Caco-2 (cell line): ENCODE measurements at regions not wholly inside any gene's neighbourhood (a gene's known extent, or its start where the extent isn't known, plus 50 kb on each side); places are given as distances from the start of the nearest gene placed in this dataset.

Source experiments
- BruUV-seq: library from RNA; stranded (reverse); fragments of 400-500 nt; replicated peaks from 2 replicates; lab custom pipeline; 2021; lab: Mats Ljungman, UMichigan
- CTCF ChIA-PET: fragments of 300-600 bp; sonication (Branson Sonifier 250); formaldehyde crosslinking; loops from one replicate; lab custom pipeline; 2022; ENCODE audit warnings: antibody characterized with exemption; lab: Charles Lee
- POLR2A ChIA-PET: fragments of 300-600 bp; sonication (Branson Sonifier 250); formaldehyde crosslinking; loops from one replicate; lab custom pipeline; 2022; ENCODE audit warnings: antibody characterized with exemption; lab: Charles Lee
- DNase-seq, 2 experiments: peaks; one replicate each; pipeline versions ENCODE4 v3.0.0 to v3.0.0-alpha.2; 2020 to 2022
- H3K27me3 ChIP-seq: replicated peaks from 2 replicates; pipeline ENCODE4 v1.6.0; 2011; ENCODE audit warnings: low read length; ENCODE audit not compliant: control insufficient read depth, insufficient read depth
- H3K36me3 ChIP-seq: 2 replicates; pipeline ENCODE4 v1.5.1; 2011; ENCODE audit warnings: low read length; ENCODE audit not compliant: control insufficient read depth, insufficient read depth
- H3K4me1 ChIP-seq: fragments of 250-450 bp; sonication (Bioruptor Pico); 2 replicates; pipeline ENCODE4 v1.5.1; 2020; ENCODE audit warnings: mild to moderate bottlenecking
- H3K4me3 ChIP-seq: 2 replicates; pipeline ENCODE4 v1.5.1; 2011; ENCODE audit warnings: low read depth, mild to moderate bottlenecking, control low read depth, low read length
- H3K9me3 ChIP-seq: fragments of 250-450 bp; sonication (Bioruptor Pico); 2 replicates; pipeline ENCODE4 v1.5.1; 2020; ENCODE audit warnings: mild to moderate bottlenecking, moderate library complexity
- H3K27ac Mint-ChIP-seq: one replicate; pipeline ENCODE4 v1.8.0; 2022; ENCODE audit warnings: mixed read lengths; ENCODE audit not compliant: unreplicated experiment
- H3K27me3 Mint-ChIP-seq: one replicate; pipeline ENCODE4 v1.8.0; 2022; ENCODE audit warnings: mixed read lengths; ENCODE audit not compliant: insufficient read depth, unreplicated experiment
- H3K36me3 Mint-ChIP-seq: one replicate; pipeline ENCODE4 v1.8.0; 2022; ENCODE audit warnings: mild to moderate bottlenecking, mixed read lengths; ENCODE audit not compliant: insufficient read depth, unreplicated experiment
- H3K4me1 Mint-ChIP-seq: one replicate; pipeline ENCODE4 v1.8.0; 2022; ENCODE audit warnings: low read depth, mixed read lengths; ENCODE audit not compliant: unreplicated experiment
- H3K4me3 Mint-ChIP-seq: one replicate; pipeline ENCODE4 v1.8.0; 2022; ENCODE audit warnings: mild to moderate bottlenecking, moderate library complexity, mixed read lengths; ENCODE audit not compliant: unreplicated experiment
- H3K9me3 Mint-ChIP-seq: one replicate; pipeline ENCODE4 v1.8.0; 2022; ENCODE audit warnings: mixed read lengths; ENCODE audit not compliant: unreplicated experiment
- CTCF ChIP-seq, 2 experiments: fragments of 200-600 bp in 1 of 2; IDR thresholded peaks; 1 replicate in 1 of 2; 2 replicates in 1 of 2; pipeline versions ENCODE4 v1.5.1 to v1.8.0; 2011 to 2022; ENCODE audit warnings: antibody characterized with exemption in 1 of 2, control low read depth in 1 of 2, inconsistent platforms in 1 of 2, low read depth in 1 of 2, low read length in 1 of 2, mild to moderate bottlenecking in 1 of 2, moderate library complexity in 1 of 2; ENCODE audit not compliant: insufficient read depth in 1 of 2, severe bottlenecking in 1 of 2, unreplicated experiment in 1 of 2
- intact Hi-C: fragments of 100-400 bp; cut with micrococcal nuclease; formaldehyde crosslinking; loops from one replicate; pipeline ENCODE4 v1.10.0; 2022; ENCODE audit not compliant: unreplicated experiment

- Mint-ChIP-seq H3K36me3 (no peaks in the 10 kb centered on the region), H3K9me3 (no peaks in the 10 kb centered on the region), H3K4me3 (no peak overlapping the region), H3K27ac (no peak overlapping the region), H3K27me3 (no peaks in the 10 kb centered on the region), H3K4me1 (no peaks in the 10 kb centered on the region)
- TF ChIP-seq CTCF (IDR thresholded peaks at IDR 0.05; ENCODE audit: insufficient read depth in 1 of 2, low read depth in 1 of 2, low read length in 1 of 2, severe bottlenecking in 1 of 2, unreplicated experiment in 1 of 2): no peak
- intact Hi-C loops: no loop called here
- Histone ChIP-seq H3K4me3 (no peak overlapping the region), H3K36me3 (no peaks in the 10 kb centered on the region), H3K27me3 (no peaks in the 10 kb centered on the region), H3K9me3 (no peaks in the 10 kb centered on the region), H3K4me1 (no peaks in the 10 kb centered on the region)
- ChIA-PET POLR2A (no interaction called here), CTCF (no interaction called here)
- no peak for DNase-seq
- no TSS peak for BruUV-seq
Observed at GRCh38 chr5:164600274-164600673, 1094.9 kb downstream of the MAT2B start.

- POLR2A ChIA-PET: no interaction called here
- no TSS peak for BruUV-seq
- DNase-seq: no peak
Observed at GRCh38 chr5:164600929-164601535, 1095.6 kb downstream of the MAT2B start.

GRCh38 chr5:164608507-164608906, 1103.1 kb downstream of the MAT2B start:
- H3K4me1 Mint-ChIP-seq: no peaks in the 10 kb centered on the region
- no peaks in the 10 kb centered on the region for H3K36me3 Mint-ChIP-seq

More at GRCh38 chr5:164600929-164601535, 1095.6 kb downstream of the MAT2B start:
- Mint-ChIP-seq H3K4me1 (no peaks in the 10 kb centered on the region), H3K27me3 (no peaks in the 10 kb centered on the region), H3K9me3 (no peaks in the 10 kb centered on the region), H3K36me3 (no peaks in the 10 kb centered on the region), H3K4me3 (no peak overlapping the region), H3K27ac (no peak overlapping the region)
- intact Hi-C loops: no loop called here
- Histone ChIP-seq H3K9me3 (no peaks in the 10 kb centered on the region), H3K27me3 (no peaks in the 10 kb centered on the region), H3K4me3 (no peak overlapping the region), H3K4me1 (no peaks in the 10 kb centered on the region), H3K36me3 (no peaks in the 10 kb centered on the region)
- CTCF ChIA-PET: no interaction called here
- no peak for TF ChIP-seq CTCF (IDR thresholded peaks at IDR 0.05; ENCODE audit: insufficient read depth in 1 of 2, low read depth in 1 of 2, low read length in 1 of 2, severe bottlenecking in 1 of 2, unreplicated experiment in 1 of 2)

More at GRCh38 chr5:164608507-164608906, 1103.1 kb downstream of the MAT2B start:
- H3K27ac Mint-ChIP-seq: no peak overlapping the region
- DNase-seq: no peak
- Histone ChIP-seq H3K27me3 (no peaks in the 10 kb centered on the region), H3K9me3 (no peaks in the 10 kb centered on the region), H3K4me1 (no peaks in the 10 kb centered on the region), H3K4me3 (no peak overlapping the region), H3K36me3 (no peaks in the 10 kb centered on the region)
- CTCF ChIA-PET: no interaction called here
- H3K27me3 Mint-ChIP-seq: no peaks in the 10 kb centered on the region
- H3K4me3 Mint-ChIP-seq: no peak overlapping the region
- POLR2A ChIA-PET: no interaction called here
- no peaks in the 10 kb centered on the region for H3K9me3 Mint-ChIP-seq
- TF ChIP-seq CTCF (IDR thresholded peaks at IDR 0.05; ENCODE audit: insufficient read depth in 1 of 2, low read depth in 1 of 2, low read length in 1 of 2, severe bottlenecking in 1 of 2, unreplicated experiment in 1 of 2): no peak
- intact Hi-C loops: no loop called here
- BruUV-seq: no TSS peak
